ENCODE measurements at regions not wholly inside any gene's neighbourhood (a gene's known extent, or its start where the extent isn't known, plus 50 kb on each side); places are given as distances from the start of the nearest gene placed in this dataset.
"Not testable (repeated sequence)": the region's sequence is repeated elsewhere in the genome, so short reads cannot be mapped to it uniquely, and the experiment has no call there.

DNA sequence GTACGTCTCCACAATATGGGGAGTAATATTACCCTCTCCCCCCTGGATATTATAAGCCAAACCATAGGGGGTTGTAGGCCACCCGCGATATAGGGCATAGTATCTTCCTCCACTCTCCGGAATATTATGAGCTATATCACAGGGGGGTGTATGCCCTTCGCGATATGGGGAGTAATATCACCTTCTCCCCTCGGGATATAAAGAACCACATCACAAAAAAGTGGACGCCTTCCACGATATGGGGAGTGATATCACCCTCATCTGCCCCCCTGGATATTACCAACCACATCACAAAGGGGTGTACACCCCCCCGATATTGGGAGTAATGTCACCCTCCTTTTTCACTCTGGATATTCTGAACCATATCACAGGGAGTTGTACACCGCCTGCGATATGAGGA, 65.5 kb upstream of the CEACAM21 start:
- peaks cover 30% of the 10 kb centered on the region for H3K9me3 Mint-ChIP-seq (ENCODE audit: low read depth)

DNA sequence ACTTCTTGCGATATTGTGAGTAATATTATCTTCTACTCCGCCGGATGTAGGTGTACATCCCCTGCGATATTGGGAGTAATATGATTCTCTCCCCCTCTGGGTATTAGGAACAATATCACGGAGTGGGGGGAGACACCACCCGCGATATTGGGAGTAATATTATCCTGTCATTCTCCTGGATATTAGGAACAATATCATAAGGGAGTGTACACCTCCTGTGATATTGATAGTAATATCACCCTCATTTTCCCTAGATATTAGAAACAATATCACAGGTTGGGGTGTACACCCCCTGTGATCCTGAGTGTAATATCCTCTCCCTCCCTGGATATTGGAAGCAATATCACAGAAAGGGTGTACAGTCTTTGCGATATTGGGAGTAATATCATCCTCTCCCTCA, 64.3 kb upstream of the CEACAM21 start:
- no peaks in the 10 kb centered on the region for H3K27me3 Mint-ChIP-seq
- H3K4me3 Mint-ChIP-seq (ENCODE audit: low read depth) = no peak overlapping the region
- no peak overlapping the region for H3K27ac Mint-ChIP-seq
- no peak for DNase-seq (ENCODE audit: low spot score, unreplicated experiment)
- TF ChIP-seq, protein P1, sequence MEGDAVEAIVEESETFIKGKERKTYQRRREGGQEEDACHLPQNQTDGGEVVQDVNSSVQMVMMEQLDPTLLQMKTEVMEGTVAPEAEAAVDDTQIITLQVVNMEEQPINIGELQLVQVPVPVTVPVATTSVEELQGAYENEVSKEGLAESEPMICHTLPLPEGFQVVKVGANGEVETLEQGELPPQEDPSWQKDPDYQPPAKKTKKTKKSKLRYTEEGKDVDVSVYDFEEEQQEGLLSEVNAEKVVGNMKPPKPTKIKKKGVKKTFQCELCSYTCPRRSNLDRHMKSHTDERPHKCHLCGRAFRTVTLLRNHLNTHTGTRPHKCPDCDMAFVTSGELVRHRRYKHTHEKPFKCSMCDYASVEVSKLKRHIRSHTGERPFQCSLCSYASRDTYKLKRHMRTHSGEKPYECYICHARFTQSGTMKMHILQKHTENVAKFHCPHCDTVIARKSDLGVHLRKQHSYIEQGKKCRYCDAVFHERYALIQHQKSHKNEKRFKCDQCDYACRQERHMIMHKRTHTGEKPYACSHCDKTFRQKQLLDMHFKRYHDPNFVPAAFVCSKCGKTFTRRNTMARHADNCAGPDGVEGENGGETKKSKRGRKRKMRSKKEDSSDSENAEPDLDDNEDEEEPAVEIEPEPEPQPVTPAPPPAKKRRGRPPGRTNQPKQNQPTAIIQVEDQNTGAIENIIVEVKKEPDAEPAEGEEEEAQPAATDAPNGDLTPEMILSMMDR (IDR thresholded peaks at IDR 0.05; ENCODE audit: unreplicated experiment) = no peak
- H3K9me3 Mint-ChIP-seq (ENCODE audit: low read depth) = peaks cover 29% of the 10 kb centered on the region
- H3K4me1 Mint-ChIP-seq (ENCODE audit: low read depth) = no peaks in the 10 kb centered on the region
- no peaks in the 10 kb centered on the region for H3K36me3 Mint-ChIP-seq (ENCODE audit: insufficient read depth)

More for the DNA sequence above, 65.5 kb upstream of the CEACAM21 start:
- no peak for DNase-seq (ENCODE audit: low spot score, unreplicated experiment)
- H3K4me3 Mint-ChIP-seq (ENCODE audit: low read depth) = no peak overlapping the region
- H3K36me3 Mint-ChIP-seq (ENCODE audit: insufficient read depth) = no peaks in the 10 kb centered on the region
- peaks cover 3% of the 10 kb centered on the region for H3K27me3 Mint-ChIP-seq
- H3K27ac Mint-ChIP-seq = no peak overlapping the region
- TF ChIP-seq, protein P1 (IDR thresholded peaks at IDR 0.05; ENCODE audit: unreplicated experiment) = no peak
- H3K4me1 Mint-ChIP-seq (ENCODE audit: low read depth) = no peaks in the 10 kb centered on the region

DNA sequence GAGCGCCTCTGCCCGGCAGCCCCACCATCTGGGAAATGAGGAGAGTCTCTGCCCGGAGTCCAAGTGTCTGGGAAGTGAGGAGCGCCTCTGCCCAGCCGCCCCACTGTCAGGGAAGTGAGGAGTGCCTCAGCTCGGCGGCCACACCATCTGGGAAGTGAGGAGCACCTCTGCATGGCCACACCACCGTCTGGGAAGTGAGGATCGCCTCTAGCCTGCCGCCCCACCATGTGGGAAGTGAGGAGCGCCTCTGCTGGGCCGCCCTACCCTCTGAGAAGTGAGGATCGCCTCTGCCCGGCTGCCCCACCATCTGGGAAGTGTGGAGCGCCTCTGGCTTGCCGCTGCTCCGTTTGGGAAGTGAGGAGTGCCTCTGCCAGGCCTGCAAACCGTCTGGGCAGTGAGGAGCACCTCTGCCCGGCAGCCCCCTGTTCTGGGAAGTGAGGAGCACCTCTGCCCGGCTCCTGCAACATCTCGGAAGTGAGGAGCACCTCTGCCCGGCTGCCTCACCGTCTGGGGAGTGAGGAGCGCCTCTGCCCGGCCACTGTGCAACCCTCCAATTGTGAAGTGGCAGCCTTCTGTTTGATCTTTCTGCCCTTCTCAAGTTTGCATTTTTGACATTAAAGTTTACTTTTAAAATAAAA, 60.8 kb upstream of the CEACAM21 start:
- TF ChIP-seq, protein P1 (IDR thresholded peaks at IDR 0.05; ENCODE audit: unreplicated experiment) = no peak
- peaks cover 6% of the 10 kb centered on the region for H3K27me3 Mint-ChIP-seq
- no peak overlapping the region for H3K4me3 Mint-ChIP-seq (ENCODE audit: low read depth)
- no peaks in the 10 kb centered on the region for H3K4me1 Mint-ChIP-seq (ENCODE audit: low read depth)
- peaks cover 23% of the 10 kb centered on the region for H3K9me3 Mint-ChIP-seq (ENCODE audit: low read depth)
- no peaks in the 10 kb centered on the region for H3K36me3 Mint-ChIP-seq (ENCODE audit: insufficient read depth)
- H3K27ac Mint-ChIP-seq = no peak overlapping the region
- no peak for DNase-seq (ENCODE audit: low spot score, unreplicated experiment)

DNA sequence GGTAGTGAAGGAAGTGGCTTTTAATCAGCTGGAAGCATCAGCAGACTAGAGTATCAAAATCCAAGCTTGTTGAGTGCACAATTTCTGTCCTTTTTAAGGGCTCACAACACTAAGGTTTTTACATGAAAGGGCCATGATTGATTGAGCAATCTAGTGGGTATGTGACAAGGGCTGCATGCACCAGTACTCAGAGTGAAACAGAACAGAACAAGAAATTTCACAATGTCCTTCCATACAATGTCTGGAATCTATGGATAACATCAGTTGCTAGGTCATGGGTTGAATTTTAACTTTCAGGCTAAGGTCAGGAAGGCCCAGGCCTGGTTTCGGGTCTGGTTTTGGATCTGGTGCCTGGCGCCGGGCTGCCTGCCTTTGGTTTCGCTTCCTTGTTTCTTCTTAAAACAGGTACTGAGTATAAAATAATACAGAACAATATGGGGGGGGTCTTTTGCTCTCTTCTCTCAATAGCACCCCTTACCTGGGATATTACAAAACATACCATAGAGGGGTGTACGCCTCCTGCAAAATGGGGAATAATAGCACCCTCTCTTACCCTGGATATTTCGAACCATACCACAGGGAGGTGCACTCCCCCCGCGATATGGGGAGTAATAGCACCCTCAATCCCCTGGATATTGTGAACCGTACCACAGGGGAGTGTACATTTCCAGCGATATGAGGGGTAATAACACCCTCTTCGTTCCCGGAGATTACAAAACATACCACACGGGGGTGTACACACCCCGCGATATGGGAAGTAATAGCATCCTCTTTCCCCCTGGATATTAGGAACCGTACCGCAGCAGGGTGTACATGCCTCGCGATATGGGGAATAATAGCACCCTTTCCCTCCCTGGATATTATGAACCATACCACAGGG, 59.4 kb upstream of the CEACAM21 start:
- not testable (repeated sequence) for H3K36me3 Mint-ChIP-seq (ENCODE audit: insufficient read depth); H3K4me1 Mint-ChIP-seq (ENCODE audit: low read depth); DNase-seq (ENCODE audit: low spot score, unreplicated experiment); H3K27ac Mint-ChIP-seq; H3K4me3 Mint-ChIP-seq (ENCODE audit: low read depth)
- peaks cover 16% of the 10 kb centered on the region for H3K27me3 Mint-ChIP-seq
- peaks cover 20% of the 10 kb centered on the region for H3K9me3 Mint-ChIP-seq (ENCODE audit: low read depth)

DNA sequence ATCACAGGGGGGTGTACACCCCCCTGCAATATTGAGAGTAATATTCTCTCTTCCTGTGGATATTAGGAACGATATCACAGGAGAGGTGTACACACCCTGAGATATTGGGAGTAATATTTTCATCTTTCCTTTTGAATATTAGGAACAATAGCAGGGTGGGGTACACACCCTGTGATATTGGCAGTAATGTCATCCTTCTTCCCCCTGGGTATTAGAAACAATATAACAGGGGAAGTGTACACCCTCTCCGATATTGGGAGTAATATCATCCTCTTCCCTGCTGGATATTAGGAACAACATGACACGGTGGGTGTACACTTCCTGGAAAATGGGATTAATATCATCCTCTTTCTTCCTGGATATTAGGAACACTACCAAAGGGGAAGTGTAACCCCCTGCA, 57.8 kb upstream of the CEACAM21 start:
- TF ChIP-seq, protein P1 (IDR thresholded peaks at IDR 0.05; ENCODE audit: unreplicated experiment) = no peak
- Mint-ChIP-seq H3K4me1 (ENCODE audit: low read depth) (no peaks in the 10 kb centered on the region), H3K27ac (no peak overlapping the region), H3K36me3 (ENCODE audit: insufficient read depth) (no peaks in the 10 kb centered on the region), H3K4me3 (ENCODE audit: low read depth) (no peak overlapping the region), H3K9me3 (ENCODE audit: low read depth) (peaks cover 15% of the 10 kb centered on the region), H3K27me3 (peaks cover 29% of the 10 kb centered on the region)
- no peak for DNase-seq (ENCODE audit: low spot score, unreplicated experiment)

DNA sequence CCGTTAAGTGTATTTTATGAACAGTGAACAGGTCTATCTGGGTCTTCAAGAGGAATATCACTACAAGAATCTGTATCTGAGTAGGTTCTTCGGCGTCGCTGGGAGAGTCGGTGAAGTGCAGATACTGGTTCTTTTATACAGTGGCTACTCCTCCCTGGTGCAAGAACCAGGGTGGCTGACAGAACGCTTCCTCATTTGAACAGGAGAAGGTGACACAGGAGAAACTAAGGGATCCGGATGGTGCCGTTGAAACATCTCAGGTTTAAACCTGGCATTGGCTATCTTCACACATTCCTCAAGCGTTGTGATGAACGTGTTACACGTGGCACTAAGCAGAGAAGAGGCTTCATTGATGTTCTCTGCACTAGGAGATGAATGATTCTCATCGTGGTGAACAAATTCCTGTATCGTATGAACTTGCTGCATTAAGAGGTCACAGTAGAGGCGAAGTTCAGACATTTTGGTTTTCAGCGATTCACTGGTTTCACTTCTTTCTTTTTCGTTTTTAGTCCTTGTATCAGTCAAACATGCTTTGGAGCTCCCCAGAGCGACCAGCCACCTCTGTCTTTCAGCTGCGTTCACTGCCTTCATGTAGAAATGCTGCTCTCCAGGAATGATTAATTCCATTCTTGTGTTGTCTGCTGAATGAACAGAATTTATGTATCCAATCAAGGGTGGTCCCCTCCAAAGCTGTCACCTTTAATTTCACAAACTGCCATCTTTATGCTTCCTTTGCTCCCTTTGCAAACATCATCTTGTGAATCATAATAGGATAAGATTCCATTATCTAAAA, 54.6 kb upstream of the CEACAM21 start:
- H3K9me3 Mint-ChIP-seq (ENCODE audit: low read depth) = peaks cover 11% of the 10 kb centered on the region
- not testable (repeated sequence) for DNase-seq (ENCODE audit: low spot score, unreplicated experiment); H3K27ac Mint-ChIP-seq; H3K36me3 Mint-ChIP-seq (ENCODE audit: insufficient read depth); H3K4me1 Mint-ChIP-seq (ENCODE audit: low read depth); H3K4me3 Mint-ChIP-seq (ENCODE audit: low read depth)
- peaks cover 51% of the 10 kb centered on the region for H3K27me3 Mint-ChIP-seq

Measured in progenitor cell of endocrine pancreas (in vitro differentiated cells).